GM12865 (cell line): ENCODE measurements at regions not wholly inside any gene's neighbourhood (a gene's known extent, or its start where the extent isn't known, plus 50 kb on each side); places are given as distances from the start of the nearest gene placed in this dataset.

Experiments used
- DNase-seq: peaks from one replicate; pipeline ENCODE4 v3.0.0; 2010; ENCODE audit warnings: low read depth
- H3K4me3 ChIP-seq: 2 replicates; pipeline ENCODE4 v1.5.1; 2011; ENCODE audit warnings: mild to moderate bottlenecking, low read depth, low read length, control low read depth
- CTCF ChIP-seq: IDR thresholded peaks from 2 replicates; pipeline ENCODE4 v1.5.1; 2011; ENCODE audit warnings: low read length, control low read depth, low read depth, inconsistent platforms; ENCODE audit not compliant: insufficient read depth; ENCODE audit errors: missing control alignments

- DNase-seq = no peak
- TF ChIP-seq CTCF = no peak
- no peak overlapping the region for H3K4me3 ChIP-seq
These were observed 283.7 kb upstream of the RTL1 start for GRCh38 chr14:101186992-101187815.

GRCh38 chr14:101187816-101188570, 284.5 kb upstream of the RTL1 start:
- H3K4me3 ChIP-seq = no peak overlapping the region
- no peak for TF ChIP-seq CTCF
- no peak for DNase-seq

- H3K4me3 ChIP-seq = no peak overlapping the region
- DNase-seq = no peak
- no peak for TF ChIP-seq CTCF
These were observed 285.0 kb upstream of the RTL1 start for GRCh38 chr14:101188571-101188915.

GRCh38 chr14:101189266-101189665, 285.7 kb upstream of the RTL1 start:
- no peak for TF ChIP-seq CTCF
- DNase-seq = no peak
- no peak overlapping the region for H3K4me3 ChIP-seq

GRCh38 chr14:101189962-101190560, 286.5 kb upstream of the RTL1 start:
- no peak overlapping the region for H3K4me3 ChIP-seq
- DNase-seq = no peak
- no peak for TF ChIP-seq CTCF

GRCh38 chr14:101191101-101191720, 287.7 kb upstream of the RTL1 start:
- H3K4me3 ChIP-seq = no peak overlapping the region
- no peak for DNase-seq
- no peak for TF ChIP-seq CTCF
